ENCODE measurements at regions not wholly inside any gene's neighbourhood (a gene's known extent, or its start where the extent isn't known, plus 50 kb on each side); places are given as distances from the start of the nearest gene placed in this dataset.

DNA sequence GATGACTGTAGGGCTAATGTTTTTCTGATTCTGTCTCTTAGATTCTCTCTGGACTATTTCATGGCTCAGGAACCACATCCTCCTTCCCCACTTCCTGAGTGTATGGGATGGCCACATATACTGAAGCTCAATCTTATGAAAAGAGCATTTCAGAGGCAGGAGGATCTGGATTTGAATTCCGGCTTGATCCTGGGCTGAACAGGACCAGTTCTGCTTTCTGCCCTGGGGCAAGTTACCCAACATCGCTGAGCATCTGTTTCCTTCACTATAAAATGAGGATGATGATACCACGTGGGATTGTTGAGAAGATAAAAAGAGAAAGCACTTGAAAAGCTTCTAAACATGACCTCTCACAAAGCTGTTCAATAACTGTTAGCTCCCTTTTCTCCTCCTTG is 168.4 kb upstream of the TNFAIP3 start:
- TF ChIP-seq GLIS3 (CRISPR knock-in tag; IDR thresholded peaks at IDR 0.05) (no peak), ARNTL (CRISPR knock-in tag; IDR thresholded peaks at IDR 0.05; ENCODE audit: borderline replicate concordance, low read depth) (no peak), ISL1 (CRISPR knock-in tag; IDR thresholded peaks at IDR 0.05) (no peak), ZFP30 (CRISPR knock-in tag; IDR thresholded peaks at IDR 0.05) (no peak), PATZ1 (CRISPR knock-in tag; IDR thresholded peaks at IDR 0.05; ENCODE audit: borderline replicate concordance) (no peak), CSDC2 (CRISPR knock-in tag; IDR thresholded peaks at IDR 0.05) (no peak), BACH2 (CRISPR knock-in tag; IDR thresholded peaks at IDR 0.05; ENCODE audit: borderline replicate concordance) (no peak), ZNF565 (CRISPR knock-in tag; conservative IDR thresholded peaks at IDR 0.05; ENCODE audit: low read depth) (no peak)
- TF ChIP-seq, protein P1, sequence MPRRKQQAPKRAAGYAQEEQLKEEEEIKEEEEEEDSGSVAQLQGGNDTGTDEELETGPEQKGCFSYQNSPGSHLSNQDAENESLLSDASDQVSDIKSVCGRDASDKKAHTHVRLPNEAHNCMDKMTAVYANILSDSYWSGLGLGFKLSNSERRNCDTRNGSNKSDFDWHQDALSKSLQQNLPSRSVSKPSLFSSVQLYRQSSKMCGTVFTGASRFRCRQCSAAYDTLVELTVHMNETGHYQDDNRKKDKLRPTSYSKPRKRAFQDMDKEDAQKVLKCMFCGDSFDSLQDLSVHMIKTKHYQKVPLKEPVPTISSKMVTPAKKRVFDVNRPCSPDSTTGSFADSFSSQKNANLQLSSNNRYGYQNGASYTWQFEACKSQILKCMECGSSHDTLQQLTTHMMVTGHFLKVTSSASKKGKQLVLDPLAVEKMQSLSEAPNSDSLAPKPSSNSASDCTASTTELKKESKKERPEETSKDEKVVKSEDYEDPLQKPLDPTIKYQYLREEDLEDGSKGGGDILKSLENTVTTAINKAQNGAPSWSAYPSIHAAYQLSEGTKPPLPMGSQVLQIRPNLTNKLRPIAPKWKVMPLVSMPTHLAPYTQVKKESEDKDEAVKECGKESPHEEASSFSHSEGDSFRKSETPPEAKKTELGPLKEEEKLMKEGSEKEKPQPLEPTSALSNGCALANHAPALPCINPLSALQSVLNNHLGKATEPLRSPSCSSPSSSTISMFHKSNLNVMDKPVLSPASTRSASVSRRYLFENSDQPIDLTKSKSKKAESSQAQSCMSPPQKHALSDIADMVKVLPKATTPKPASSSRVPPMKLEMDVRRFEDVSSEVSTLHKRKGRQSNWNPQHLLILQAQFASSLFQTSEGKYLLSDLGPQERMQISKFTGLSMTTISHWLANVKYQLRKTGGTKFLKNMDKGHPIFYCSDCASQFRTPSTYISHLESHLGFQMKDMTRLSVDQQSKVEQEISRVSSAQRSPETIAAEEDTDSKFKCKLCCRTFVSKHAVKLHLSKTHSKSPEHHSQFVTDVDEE (CRISPR knock-in tag; IDR thresholded peaks at IDR 0.05), result no peak
- TF ChIP-seq, protein P2, sequence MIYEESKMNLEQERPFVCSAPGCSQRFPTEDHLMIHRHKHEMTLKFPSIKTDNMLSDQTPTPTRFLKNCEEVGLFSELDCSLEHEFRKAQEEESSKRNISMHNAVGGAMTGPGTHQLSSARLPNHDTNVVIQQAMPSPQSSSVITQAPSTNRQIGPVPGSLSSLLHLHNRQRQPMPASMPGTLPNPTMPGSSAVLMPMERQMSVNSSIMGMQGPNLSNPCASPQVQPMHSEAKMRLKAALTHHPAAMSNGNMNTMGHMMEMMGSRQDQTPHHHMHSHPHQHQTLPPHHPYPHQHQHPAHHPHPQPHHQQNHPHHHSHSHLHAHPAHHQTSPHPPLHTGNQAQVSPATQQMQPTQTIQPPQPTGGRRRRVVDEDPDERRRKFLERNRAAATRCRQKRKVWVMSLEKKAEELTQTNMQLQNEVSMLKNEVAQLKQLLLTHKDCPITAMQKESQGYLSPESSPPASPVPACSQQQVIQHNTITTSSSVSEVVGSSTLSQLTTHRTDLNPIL (CRISPR knock-in tag; IDR thresholded peaks at IDR 0.05; ENCODE audit: low read depth), result no peak
